Muscle layer of duodenum (tissue), 2 donors: ENCODE measurements at regions not wholly inside any gene's neighbourhood (a gene's known extent, or its start where the extent isn't known, plus 50 kb on each side); places are given as distances from the start of the nearest gene placed in this dataset.

Experiments
- H3K27ac ChIP-seq: one replicate; pipeline ENCODE4 v1.7.0; 2013; ENCODE audit warnings: mild to moderate bottlenecking, low read length
- H3K27me3 ChIP-seq: one replicate; pipeline ENCODE4 v1.7.0; 2013; ENCODE audit warnings: low read depth, mild to moderate bottlenecking, control low read depth, low read length
- H3K36me3 ChIP-seq, 2 donors: one replicate each; pipeline ENCODE4 v1.7.0; 2013; ENCODE audit warnings: low read length in 2 of 2, control low read depth in 1 of 2, mild to moderate bottlenecking in 1 of 2; ENCODE audit not compliant: insufficient read depth in 2 of 2, control insufficient read depth in 1 of 2
- H3K4me1 ChIP-seq, 2 donors: one replicate each; pipeline ENCODE4 v1.7.0; 2013; ENCODE audit warnings: low read length in 2 of 2, mild to moderate bottlenecking in 2 of 2, control low read depth in 1 of 2, moderate library complexity in 1 of 2; ENCODE audit not compliant: insufficient read depth in 2 of 2, control insufficient read depth in 1 of 2
- H3K4me3 ChIP-seq, 2 donors: one replicate each; pipeline ENCODE4 v1.7.0; 2013; ENCODE audit warnings: low read length in 2 of 2, low read depth in 1 of 2, mild to moderate bottlenecking in 1 of 2
- H3K9me3 ChIP-seq, 2 donors: one replicate each; pipeline ENCODE4 v1.7.0; 2013; ENCODE audit warnings: low read length in 2 of 2, control low read depth in 1 of 2, mild to moderate bottlenecking in 1 of 2; ENCODE audit not compliant: control insufficient read depth in 1 of 2
- donor health status: healthy.

DNA sequence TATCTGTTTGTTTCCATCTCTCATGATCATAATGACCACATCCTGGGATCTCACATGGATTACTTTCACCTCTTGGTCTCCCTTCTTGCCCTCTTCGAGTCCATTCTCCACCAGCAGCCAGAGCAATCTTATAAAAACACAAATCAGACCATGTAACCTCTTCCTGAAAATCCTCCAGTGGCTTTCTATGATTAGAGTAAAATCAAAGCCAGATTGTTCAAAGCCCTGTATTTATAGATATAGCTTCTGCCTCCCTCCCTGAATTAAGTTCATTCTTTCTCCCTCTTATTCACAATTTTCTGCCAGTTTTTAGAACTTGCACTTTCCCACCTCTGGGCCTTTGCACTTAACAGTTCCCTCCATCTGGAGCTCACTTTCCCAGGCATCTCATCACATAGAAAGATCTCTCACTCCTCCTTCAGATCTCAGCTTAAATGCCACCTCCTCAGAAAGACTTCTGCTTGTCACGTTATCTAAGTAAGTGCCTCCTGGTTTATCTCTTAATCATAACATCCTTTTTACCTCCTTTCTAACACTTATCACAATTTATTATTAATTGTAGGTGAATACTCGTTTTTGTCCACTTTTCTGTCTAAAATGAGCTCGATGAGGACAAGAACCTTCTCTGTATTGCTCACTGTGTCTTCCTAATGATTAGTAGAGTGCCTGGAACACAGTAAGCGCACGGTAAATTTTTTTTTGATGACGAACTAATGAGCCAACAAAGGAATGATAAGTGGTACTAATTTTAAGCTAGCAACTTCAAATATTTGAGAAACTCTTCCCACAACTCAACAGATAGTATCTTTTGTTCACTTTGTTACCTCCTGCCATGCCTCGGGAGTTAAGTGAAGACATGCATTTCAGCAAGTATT, 80.5 kb downstream of the CYB561 start:
- no peak overlapping the region for H3K4me3 ChIP-seq
- no peaks in the 10 kb centered on the region for H3K9me3 ChIP-seq
- H3K27ac ChIP-seq: no peak overlapping the region
- no peaks in the 10 kb centered on the region for H3K4me1 ChIP-seq
- H3K27me3 ChIP-seq: no peaks in the 10 kb centered on the region
- H3K36me3 ChIP-seq: peaks cover 0 to 11% of the 10 kb centered on the region in 2 donors

DNA sequence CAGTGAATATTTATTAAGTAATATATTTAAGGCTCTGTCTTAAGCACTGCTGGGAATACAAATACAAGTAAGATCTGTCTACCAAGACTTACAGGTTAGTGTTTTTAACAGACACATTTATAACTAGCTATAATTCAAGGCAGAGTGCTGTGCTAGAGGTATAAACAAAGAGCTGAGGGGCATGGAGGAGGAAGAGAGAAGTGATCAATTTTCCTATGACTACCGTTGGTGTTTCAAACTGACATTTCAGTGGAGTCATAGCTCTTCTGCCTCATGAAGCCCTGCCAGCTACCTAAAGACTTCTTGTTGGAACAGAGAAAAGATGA, 79.9 kb downstream of the CYB561 start:
- no peak overlapping the region for H3K27ac ChIP-seq
- H3K36me3 ChIP-seq: peaks cover 0 to 9% of the 10 kb centered on the region in 2 donors
- H3K27me3 ChIP-seq: no peaks in the 10 kb centered on the region
- H3K9me3 ChIP-seq: no peaks in the 10 kb centered on the region
- H3K4me1 ChIP-seq: no peaks in the 10 kb centered on the region
- no peak overlapping the region for H3K4me3 ChIP-seq

DNA sequence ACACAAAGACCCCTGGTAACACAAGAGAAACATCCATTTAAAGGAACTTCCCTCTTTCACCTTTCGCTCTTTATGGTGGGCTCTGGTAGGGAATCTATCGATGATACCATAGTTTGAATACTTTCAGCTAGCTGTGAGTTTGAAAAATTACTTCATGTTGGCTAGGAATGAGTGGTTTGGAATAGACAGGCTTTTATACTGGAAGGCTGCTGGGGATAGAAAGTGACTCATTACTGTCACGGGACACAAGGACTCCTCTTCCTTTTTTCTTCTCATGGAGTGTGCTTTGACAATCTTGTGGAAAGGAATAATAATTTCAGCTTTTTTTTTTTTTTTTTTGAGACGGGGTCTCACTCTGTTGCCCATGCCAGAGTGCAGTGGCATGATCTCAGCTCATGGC, 76.9 kb downstream of the CYB561 start:
- Histone ChIP-seq H3K36me3 (no peaks in the 10 kb centered on the region), H3K27ac (no peak overlapping the region), H3K9me3 (no peaks in the 10 kb centered on the region), H3K4me1 (no peaks in the 10 kb centered on the region), H3K27me3 (no peaks in the 10 kb centered on the region), H3K4me3 (no peak overlapping the region)

DNA sequence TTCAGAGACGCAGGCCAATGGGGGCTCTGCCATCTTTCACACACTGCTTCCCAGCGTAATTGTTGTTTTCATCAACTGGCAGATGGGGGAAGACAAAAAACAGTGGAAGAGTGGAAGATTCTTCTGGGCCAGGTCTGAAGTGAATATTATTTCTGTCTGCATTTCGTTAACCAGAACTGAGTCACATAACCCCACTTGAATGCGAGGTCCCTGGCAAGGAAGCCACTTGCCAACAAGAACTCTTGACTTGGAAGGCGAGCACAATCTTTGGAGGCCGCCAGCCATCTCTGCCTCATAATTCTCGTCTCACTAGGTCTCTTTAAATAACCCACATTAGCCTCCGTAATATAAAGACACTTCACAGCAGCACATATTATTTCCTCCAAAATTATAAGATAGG, 75.4 kb downstream of the CYB561 start:
- Histone ChIP-seq H3K27me3 (no peaks in the 10 kb centered on the region), H3K9me3 (no peaks in the 10 kb centered on the region), H3K4me1 (no peaks in the 10 kb centered on the region), H3K27ac (no peak overlapping the region), H3K36me3 (no peaks in the 10 kb centered on the region), H3K4me3 (no peak overlapping the region)

DNA sequence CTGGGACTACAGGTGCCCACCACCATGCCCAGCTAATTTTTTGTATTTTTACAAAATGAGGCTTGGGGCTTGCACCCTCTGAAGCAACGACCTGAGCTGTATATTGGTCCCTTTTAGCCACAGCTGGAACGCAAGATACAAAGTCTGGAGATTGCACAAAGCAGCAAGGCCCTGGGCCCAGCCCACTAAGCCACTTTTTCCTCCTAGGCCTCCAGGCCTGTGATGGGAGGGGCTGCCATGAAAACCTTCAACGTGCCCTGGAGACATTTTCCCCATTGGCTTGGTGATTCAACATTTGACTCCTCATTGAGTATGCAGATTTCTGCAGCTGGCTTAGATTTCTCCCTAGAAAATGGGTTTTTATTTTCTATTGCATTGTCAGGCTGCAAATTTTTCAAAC, 69.2 kb downstream of the CYB561 start:
- Histone ChIP-seq H3K36me3 (peaks cover 0 to 6% of the 10 kb centered on the region in 2 donors), H3K9me3 (no peaks in the 10 kb centered on the region), H3K4me1 (no peaks in the 10 kb centered on the region), H3K27ac (no peak overlapping the region), H3K27me3 (no peaks in the 10 kb centered on the region), H3K4me3 (no peak overlapping the region)

DNA sequence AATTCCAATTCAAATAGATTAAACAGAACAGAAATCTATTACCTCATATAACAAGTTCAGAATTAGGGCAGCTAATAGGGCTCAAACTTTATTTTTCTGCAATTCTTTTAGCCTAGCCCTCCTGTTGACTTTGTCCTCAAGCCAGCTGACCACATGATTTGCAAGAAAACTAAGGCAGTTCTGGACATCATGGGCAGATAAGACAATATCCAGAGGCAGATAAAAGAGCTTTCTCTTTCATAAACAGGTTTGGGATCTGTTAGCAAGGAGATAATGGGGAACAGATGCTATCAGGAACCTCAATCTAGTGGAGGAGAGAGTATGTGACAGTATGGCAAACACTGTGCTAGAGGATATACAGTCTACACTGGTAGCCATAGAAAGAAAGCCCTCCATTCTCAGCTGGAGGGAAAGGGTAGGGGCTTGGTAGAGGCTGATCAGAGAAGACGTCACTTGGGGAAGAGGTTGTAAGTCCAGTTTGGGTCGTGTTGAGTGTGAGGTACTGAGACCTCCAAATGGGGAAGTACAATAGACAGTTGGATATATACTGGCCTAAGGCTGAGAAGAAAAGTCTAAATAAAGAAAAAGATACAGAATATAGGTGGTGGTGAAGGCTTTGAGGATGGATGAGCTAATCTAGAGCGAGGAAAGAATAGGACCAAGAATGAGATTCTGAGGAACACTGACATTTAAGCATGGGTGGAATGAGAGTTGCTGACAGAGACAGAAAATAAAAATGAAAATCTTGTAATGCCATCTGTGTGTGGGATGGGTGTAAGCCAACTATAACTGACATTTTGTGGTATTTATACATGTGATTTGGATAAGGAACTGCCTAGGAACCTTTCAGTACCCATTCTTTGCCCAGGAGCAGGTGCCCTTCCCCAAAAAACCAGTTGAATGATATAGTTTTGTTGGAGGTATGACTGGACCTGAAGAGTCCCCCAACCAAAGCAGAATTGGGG, 67.4 kb downstream of the CYB561 start:
- no peak overlapping the region for H3K27ac ChIP-seq
- no peak overlapping the region for H3K4me3 ChIP-seq
- H3K36me3 ChIP-seq: peaks cover 0 to 6% of the 10 kb centered on the region in 2 donors
- H3K9me3 ChIP-seq: no peaks in the 10 kb centered on the region
- no peaks in the 10 kb centered on the region for H3K27me3 ChIP-seq
- H3K4me1 ChIP-seq: no peaks in the 10 kb centered on the region

DNA sequence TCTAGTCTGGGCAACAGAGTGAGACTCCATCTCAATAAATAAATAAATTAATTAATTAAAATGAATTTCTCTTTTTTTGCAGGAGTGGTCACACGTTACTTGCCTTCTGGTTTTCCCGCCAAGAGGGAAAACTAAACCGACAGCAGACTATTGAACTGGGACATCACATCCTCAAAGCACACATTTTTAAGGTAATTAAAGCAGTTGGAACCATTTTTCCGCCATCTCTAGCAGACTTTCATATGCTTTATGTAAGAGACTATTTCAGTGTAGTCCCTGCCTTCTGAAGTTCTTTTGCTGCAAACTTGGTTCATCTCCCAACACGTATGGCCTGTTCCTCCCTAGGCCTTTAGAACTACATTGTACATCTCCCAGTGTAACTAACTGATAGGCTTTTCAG, 66.5 kb downstream of the CYB561 start:
- peaks cover 0 to 6% of the 10 kb centered on the region in 2 donors for H3K36me3 ChIP-seq
- no peaks in the 10 kb centered on the region for H3K27me3 ChIP-seq
- no peaks in the 10 kb centered on the region for H3K4me1 ChIP-seq
- no peaks in the 10 kb centered on the region for H3K9me3 ChIP-seq
- H3K4me3 ChIP-seq: no peak overlapping the region
- no peak overlapping the region for H3K27ac ChIP-seq

DNA sequence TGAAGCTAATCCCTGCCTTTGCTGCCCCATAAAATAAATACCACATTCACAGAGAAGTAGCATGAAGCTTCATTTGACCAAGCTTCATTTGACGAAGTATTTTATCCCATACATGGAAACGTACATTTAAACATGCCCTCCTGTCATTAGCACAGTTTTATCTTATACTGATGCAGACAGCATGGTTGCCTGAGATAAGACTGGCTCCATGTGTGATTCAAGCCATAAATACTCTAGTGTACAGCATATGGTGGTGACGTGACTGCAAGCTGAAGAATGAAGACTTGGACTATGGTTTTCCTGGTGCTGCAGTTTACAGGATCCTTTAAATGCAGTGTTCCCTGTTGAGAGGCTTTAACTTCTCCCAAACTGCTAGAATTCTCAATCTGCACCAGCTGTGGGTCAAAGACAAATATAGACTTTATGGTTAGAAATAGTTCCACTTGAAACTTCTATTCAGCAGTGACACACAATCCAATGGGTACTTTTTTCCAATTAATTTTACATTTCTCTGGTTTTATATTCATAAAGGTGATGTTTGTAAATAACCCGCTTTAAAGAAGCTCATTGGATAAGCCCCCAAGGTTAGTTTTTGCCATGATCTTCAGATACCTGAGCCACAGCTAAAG, 64.9 kb downstream of the CYB561 start:
- Histone ChIP-seq H3K4me1 (no peaks in the 10 kb centered on the region), H3K27me3 (no peaks in the 10 kb centered on the region), H3K27ac (no peak overlapping the region), H3K36me3 (peaks cover 0 to 6% of the 10 kb centered on the region in 2 donors), H3K9me3 (no peaks in the 10 kb centered on the region), H3K4me3 (no peak overlapping the region)

DNA sequence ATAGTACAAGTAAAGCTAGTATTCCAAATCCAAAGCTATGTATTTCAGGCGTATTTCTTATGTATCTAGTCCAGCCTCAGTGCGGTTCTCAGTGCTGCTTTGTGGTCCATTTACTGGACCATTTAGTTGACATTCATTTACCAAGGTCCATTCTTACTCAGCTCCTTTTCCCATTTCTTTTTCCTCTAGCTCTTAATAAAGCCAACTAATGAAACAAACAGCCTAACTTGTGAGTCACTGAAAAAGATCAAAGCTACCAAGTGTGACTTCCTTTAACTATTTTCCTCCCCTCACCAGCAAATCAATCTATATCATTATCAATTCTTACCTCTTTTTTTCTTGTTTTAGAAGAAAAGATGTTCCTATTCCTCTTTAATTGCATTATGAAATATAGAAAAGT, 64.0 kb downstream of the CYB561 start:
- Histone ChIP-seq H3K4me1 (no peaks in the 10 kb centered on the region), H3K27me3 (no peaks in the 10 kb centered on the region), H3K4me3 (no peak overlapping the region), H3K36me3 (peaks cover 0 to 6% of the 10 kb centered on the region in 2 donors), H3K27ac (no peak overlapping the region), H3K9me3 (no peaks in the 10 kb centered on the region)
